ENCODE measurements at regions not wholly inside any gene's neighbourhood (a gene's known extent, or its start where the extent isn't known, plus 50 kb on each side); places are given as distances from the start of the nearest gene placed in this dataset.
"Not testable (repeated sequence)": the region's sequence is repeated elsewhere in the genome, so short reads cannot be mapped to it uniquely, and the experiment has no call there.

GRCh38 chr1:224029286-224030025 is 84.5 kb upstream of the FBXO28 start:
- DNase-seq (ENCODE audit: low read depth), result not testable (repeated sequence)

- not testable (repeated sequence) for DNase-seq (ENCODE audit: low read depth)
Observed at GRCh38 chr1:224028802-224029201, 85.1 kb upstream of the FBXO28 start.

GRCh38 chr1:224023122-224023521 is 90.8 kb upstream of the FBXO28 start:
- not testable (repeated sequence) for DNase-seq (ENCODE audit: low read depth)

GRCh38 chr1:224022249-224022970 is 91.5 kb upstream of the FBXO28 start:
- DNase-seq (ENCODE audit: low read depth), result not testable (repeated sequence)

- not testable (repeated sequence) for DNase-seq (ENCODE audit: low read depth)
Observed at GRCh38 chr1:224019866-224020265, 94.0 kb upstream of the FBXO28 start.

- not testable (repeated sequence) for DNase-seq (ENCODE audit: low read depth)
Observed at GRCh38 chr1:224015782-224016181, 98.1 kb upstream of the FBXO28 start.

- DNase-seq (ENCODE audit: low read depth), result no peak
Observed at GRCh38 chr1:224014330-224014649, 99.6 kb upstream of the FBXO28 start.

GRCh38 chr1:224013626-224014329 is 100.1 kb upstream of the FBXO28 start:
- DNase-seq (ENCODE audit: low read depth), result not testable (repeated sequence)

- DNase-seq (ENCODE audit: low read depth), result not testable (repeated sequence)
Observed at GRCh38 chr1:224012807-224013434, 101.0 kb upstream of the FBXO28 start.

GRCh38 chr1:224012162-224012561 is 101.7 kb upstream of the FBXO28 start:
- DNase-seq (ENCODE audit: low read depth), result not testable (repeated sequence)

- DNase-seq (ENCODE audit: low read depth), result not testable (repeated sequence)
Observed at GRCh38 chr1:224011751-224012150, 102.2 kb upstream of the FBXO28 start.

- not testable (repeated sequence) for DNase-seq (ENCODE audit: low read depth)
Observed at GRCh38 chr1:224011153-224011552, 102.8 kb upstream of the FBXO28 start.

- DNase-seq (ENCODE audit: low read depth), result not testable (repeated sequence)
Observed at GRCh38 chr1:224005973-224006372, 107.9 kb upstream of the FBXO28 start.

GRCh38 chr1:224004552-224005315 is 109.2 kb upstream of the FBXO28 start:
- DNase-seq (ENCODE audit: low read depth), result peak; percentile 20

- DNase-seq (ENCODE audit: low read depth), result not testable (repeated sequence)
Observed at GRCh38 chr1:224003896-224004295, 110.0 kb upstream of the FBXO28 start.

GRCh38 chr1:224001757-224002156 is 112.2 kb upstream of the FBXO28 start:
- DNase-seq (ENCODE audit: low read depth), result not testable (repeated sequence)

GRCh38 chr1:223999761-224000160 is 114.2 kb upstream of the FBXO28 start:
- DNase-seq (ENCODE audit: low read depth), result not testable (repeated sequence)

- DNase-seq (ENCODE audit: low read depth), result not testable (repeated sequence)
Observed at GRCh38 chr1:223998676-223999455, 115.0 kb upstream of the FBXO28 start.

- DNase-seq (ENCODE audit: low read depth), result not testable (repeated sequence)
Observed at GRCh38 chr1:223996376-223996775, 117.5 kb upstream of the FBXO28 start.

- peak; percentile 100 for DNase-seq (ENCODE audit: low read depth)
Observed at GRCh38 chr1:223992456-223993246, 121.3 kb upstream of the FBXO28 start.
